BJ (cell line): ENCODE measurements at regions not wholly inside any gene's neighbourhood (a gene's known extent, or its start where the extent isn't known, plus 50 kb on each side); places are given as distances from the start of the nearest gene placed in this dataset.

Experiments used
- CTCF ChIA-PET: fragments of 350-600 bp; formaldehyde crosslinking; extraction: SDS; loops from one replicate; lab custom pipeline; 2021; ENCODE audit warnings: antibody characterized with exemption, inconsistent platforms; lab: Yijun Ruan, JAX
- POLR2A ChIA-PET: fragments of 300-600 bp; sonication (Branson Sonifier 250); formaldehyde crosslinking; extraction: SDS; loops from one replicate; lab custom pipeline; 2021; ENCODE audit warnings: antibody characterized with exemption; lab: Charles Lee
- DNase-seq: peaks from one replicate; pipeline ENCODE4 v3.0.0-alpha.2; 2011; ENCODE audit warnings: low read depth
- H3K27me3 ChIP-seq: 2 replicates; pipeline ENCODE4 v1.6.0; 2011; ENCODE audit warnings: low read length; ENCODE audit not compliant: control insufficient read depth, insufficient read depth
- H3K36me3 ChIP-seq: 2 replicates; pipeline ENCODE4 v1.5.1; 2011; ENCODE audit warnings: low read length; ENCODE audit not compliant: control insufficient read depth, insufficient read depth
- H3K4me3 ChIP-seq: 2 replicates; pipeline ENCODE4 v1.5.1; 2011; ENCODE audit warnings: low read depth, mild to moderate bottlenecking, control low read depth, low read length
- TF ChIP-seq, protein P1 (sequence below): IDR thresholded peaks from 2 replicates; pipeline ENCODE4 v1.5.1; 2011; ENCODE audit warnings: low read depth, mild to moderate bottlenecking, control low read depth, inconsistent platforms, low read length, moderate library complexity; ENCODE audit not compliant: insufficient read depth

DNA sequence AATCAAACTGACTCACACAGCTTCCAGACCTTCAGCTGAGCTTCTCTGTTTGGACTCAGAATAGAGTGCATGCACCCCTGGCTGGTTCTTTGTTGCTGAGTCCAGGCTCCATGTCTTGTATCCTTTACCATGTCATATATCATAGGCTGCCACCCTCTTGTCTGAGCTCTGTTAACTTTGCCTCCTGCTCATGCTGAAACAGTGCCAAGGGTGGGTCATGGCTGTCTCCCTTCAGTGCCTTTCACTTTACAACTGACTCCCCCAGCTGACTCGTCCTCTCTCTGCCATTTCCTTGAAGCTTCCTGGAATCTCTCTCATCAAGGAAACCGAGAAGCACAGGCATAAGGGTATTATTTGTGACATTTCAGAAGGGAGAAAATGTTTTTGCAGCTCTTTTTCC is 885.3 kb downstream of the TTLL7 start:
- DNase-seq: no peak
- ChIA-PET POLR2A (no interaction called here), CTCF (no interaction called here)
- no peak overlapping the region for H3K4me3 ChIP-seq
- no peaks in the 10 kb centered on the region for H3K27me3 ChIP-seq
- TF ChIP-seq, protein P1, sequence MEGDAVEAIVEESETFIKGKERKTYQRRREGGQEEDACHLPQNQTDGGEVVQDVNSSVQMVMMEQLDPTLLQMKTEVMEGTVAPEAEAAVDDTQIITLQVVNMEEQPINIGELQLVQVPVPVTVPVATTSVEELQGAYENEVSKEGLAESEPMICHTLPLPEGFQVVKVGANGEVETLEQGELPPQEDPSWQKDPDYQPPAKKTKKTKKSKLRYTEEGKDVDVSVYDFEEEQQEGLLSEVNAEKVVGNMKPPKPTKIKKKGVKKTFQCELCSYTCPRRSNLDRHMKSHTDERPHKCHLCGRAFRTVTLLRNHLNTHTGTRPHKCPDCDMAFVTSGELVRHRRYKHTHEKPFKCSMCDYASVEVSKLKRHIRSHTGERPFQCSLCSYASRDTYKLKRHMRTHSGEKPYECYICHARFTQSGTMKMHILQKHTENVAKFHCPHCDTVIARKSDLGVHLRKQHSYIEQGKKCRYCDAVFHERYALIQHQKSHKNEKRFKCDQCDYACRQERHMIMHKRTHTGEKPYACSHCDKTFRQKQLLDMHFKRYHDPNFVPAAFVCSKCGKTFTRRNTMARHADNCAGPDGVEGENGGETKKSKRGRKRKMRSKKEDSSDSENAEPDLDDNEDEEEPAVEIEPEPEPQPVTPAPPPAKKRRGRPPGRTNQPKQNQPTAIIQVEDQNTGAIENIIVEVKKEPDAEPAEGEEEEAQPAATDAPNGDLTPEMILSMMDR: no peak
- no peaks in the 10 kb centered on the region for H3K36me3 ChIP-seq

DNA sequence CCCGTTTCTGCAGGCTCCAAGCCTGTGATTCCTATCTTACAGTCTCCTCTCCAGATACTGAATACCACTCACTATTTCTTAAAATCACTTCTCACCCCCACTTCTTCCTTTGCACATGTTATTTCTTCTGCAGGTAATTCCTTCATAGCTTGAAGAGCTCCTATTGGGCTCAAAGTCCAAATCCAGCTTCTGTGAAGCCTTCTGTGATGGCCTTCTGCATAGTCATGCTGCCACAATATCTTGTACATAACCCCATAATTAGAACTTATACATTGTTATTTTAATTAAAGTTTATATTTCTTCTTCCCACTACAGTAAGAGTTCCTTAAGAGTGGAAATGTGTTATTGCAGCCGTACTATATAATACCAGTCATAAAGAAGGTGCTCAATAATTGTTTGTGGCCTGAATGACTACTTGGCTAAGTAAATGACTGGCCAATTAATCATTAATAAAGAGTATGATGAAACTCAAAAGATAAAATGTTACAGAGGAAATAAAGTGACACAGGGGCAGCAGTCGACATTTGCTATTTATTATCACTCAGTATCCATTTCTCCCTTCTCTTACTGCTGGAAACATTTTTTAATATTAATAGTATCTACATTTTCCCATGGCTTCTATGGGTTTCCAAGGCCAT is 886.6 kb downstream of the TTLL7 start:
- TF ChIP-seq, protein P1: no peak
- H3K36me3 ChIP-seq: no peaks in the 10 kb centered on the region
- POLR2A ChIA-PET: no interaction called here
- CTCF ChIA-PET: interaction anchor here (1.4 kb wide), 1 partner anchor 8 kb away, joined by 3 read pairs; no protein-coding TSS in a partner anchor
- H3K27me3 ChIP-seq: no peaks in the 10 kb centered on the region
- DNase-seq: no peak
- H3K4me3 ChIP-seq: no peak overlapping the region

DNA sequence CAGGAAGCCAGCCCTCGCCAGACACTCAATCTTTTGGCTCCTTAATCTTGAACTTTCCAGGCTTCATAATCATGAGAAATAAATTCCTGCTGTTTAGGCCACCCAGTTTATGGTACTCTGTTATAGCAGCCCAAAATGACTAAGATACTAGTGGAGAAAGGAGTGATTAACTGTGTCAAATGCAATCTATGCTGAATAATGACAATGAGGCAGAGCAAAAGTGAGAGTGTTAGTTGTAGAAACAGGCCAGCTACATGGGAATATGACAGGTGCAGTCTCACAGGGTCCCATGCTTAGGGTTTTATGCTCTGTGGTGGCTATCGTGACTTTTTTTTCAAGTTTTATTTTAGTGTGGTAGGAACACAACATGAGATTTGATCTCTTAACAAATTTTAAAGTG is 888.8 kb downstream of the TTLL7 start:
- ChIA-PET CTCF (no interaction called here), POLR2A (no interaction called here)
- TF ChIP-seq, protein P1: no peak

DNA sequence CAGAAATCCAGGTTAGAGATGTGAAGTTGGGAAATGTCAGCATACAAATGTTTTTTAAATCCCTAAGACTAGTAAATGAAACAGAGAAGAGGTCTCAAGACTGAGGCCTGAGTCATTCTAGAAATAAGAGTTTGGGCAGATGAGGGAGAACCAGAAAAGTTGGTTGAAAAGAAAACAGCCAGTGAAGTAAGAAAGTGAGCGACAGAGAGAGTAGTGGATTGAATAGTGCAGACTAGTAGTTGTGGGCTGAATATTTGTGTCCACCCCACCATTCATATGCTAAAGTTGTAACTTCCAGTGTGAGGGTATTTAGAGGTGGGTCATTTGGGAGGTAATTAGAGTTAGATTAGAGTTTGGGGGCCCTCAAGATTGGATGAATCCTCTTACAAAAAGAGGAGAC is 889.2 kb downstream of the TTLL7 start:
- CTCF ChIA-PET: no interaction called here
- no peak overlapping the region for H3K4me3 ChIP-seq
- POLR2A ChIA-PET: no interaction called here
- TF ChIP-seq, protein P1: no peak
- H3K27me3 ChIP-seq: no peaks in the 10 kb centered on the region
- no peak for DNase-seq
- H3K36me3 ChIP-seq: no peaks in the 10 kb centered on the region

More for the DNA sequence above, 888.8 kb downstream of the TTLL7 start:
- Histone ChIP-seq H3K4me3 (no peak overlapping the region), H3K36me3 (no peaks in the 10 kb centered on the region), H3K27me3 (no peaks in the 10 kb centered on the region)
- DNase-seq: no peak

DNA sequence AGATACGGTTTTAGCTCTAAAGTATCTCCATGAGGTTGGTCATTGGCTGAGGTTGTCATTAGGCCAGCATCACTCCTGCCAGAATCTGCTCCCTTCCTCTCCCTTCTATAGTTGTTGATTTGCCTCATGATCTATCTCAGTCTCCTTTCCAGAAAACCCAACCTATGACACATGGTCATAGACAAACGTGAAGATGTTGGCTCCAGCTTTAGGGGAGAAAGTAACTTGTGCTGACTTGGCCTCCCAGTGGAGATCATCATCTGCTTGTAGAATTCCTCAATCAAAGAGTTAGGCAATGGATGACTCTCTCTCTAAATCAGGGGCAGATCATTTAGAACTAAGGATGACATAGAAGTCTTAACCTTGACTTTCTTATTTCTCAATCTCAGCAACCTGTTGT is 894.4 kb downstream of the TTLL7 start:
- Histone ChIP-seq H3K4me3 (no peak overlapping the region), H3K27me3 (no peaks in the 10 kb centered on the region), H3K36me3 (no peaks in the 10 kb centered on the region)
- TF ChIP-seq, protein P1: no peak
- CTCF ChIA-PET: interaction anchor here (0.7 to 1.6 kb wide), 2 partner anchors 8 to 1633 kb away, joined by 3 read pairs; no protein-coding TSS in a partner anchor
- DNase-seq: no peak
- POLR2A ChIA-PET: no interaction called here
